ENCODE measurements at regions not wholly inside any gene's neighbourhood (a gene's known extent, or its start where the extent isn't known, plus 50 kb on each side); places are given as distances from the start of the nearest gene placed in this dataset.

DNA sequence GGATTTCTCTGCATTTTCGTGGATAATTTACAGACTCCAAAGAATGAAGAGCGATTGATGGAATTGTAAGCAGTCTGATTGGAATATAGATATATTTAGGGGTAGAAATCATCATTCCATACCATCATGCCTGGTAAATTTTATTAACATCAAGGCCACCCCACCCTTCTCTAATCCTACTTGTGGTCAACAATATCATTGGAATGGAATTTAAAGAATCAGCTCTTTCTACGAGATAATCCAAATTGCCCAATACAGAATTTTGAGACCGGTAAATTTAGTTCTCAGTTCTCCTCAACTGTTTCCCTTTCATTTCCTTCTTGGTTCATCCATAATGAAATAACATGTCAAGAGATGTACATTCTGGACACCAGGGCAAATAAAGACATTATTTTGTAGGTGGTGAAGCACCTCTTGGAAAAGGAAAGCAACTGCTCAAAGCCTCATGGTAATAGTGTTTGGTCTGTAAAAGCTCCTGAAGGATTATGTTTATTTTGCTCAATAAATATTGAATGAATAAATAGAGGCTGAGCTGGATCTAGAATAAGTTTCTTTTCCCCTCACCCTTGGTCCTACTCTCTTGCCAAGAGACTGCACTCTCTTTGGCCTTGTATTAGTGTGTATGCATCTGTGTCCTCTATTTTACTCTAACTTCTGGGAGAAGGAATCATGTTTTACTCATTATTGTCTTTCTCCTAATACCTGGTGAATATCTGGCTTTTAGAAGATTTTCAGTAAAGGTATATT lies 133.7 kb upstream of the BCL6 start:
- Mint-ChIP-seq H3K36me3 (ENCODE audit: low read depth) (no peaks in the 10 kb centered on the region), H3K27ac (no peak overlapping the region), H3K4me1 (ENCODE audit: low read depth) (no peaks in the 10 kb centered on the region), H3K27me3 (no peaks in the 10 kb centered on the region), H3K4me3 (no peak overlapping the region), H3K9me3 (no peaks in the 10 kb centered on the region)
- TF ChIP-seq, protein P1, sequence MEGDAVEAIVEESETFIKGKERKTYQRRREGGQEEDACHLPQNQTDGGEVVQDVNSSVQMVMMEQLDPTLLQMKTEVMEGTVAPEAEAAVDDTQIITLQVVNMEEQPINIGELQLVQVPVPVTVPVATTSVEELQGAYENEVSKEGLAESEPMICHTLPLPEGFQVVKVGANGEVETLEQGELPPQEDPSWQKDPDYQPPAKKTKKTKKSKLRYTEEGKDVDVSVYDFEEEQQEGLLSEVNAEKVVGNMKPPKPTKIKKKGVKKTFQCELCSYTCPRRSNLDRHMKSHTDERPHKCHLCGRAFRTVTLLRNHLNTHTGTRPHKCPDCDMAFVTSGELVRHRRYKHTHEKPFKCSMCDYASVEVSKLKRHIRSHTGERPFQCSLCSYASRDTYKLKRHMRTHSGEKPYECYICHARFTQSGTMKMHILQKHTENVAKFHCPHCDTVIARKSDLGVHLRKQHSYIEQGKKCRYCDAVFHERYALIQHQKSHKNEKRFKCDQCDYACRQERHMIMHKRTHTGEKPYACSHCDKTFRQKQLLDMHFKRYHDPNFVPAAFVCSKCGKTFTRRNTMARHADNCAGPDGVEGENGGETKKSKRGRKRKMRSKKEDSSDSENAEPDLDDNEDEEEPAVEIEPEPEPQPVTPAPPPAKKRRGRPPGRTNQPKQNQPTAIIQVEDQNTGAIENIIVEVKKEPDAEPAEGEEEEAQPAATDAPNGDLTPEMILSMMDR (IDR thresholded peaks at IDR 0.05): no peak
- intact Hi-C loops (cut with micrococcal nuclease): no loop called here
- ChIA-PET POLR2A (no interaction called here), CTCF (no interaction called here)
- DNase-seq: no peak
- ATAC-seq: no peak

DNA sequence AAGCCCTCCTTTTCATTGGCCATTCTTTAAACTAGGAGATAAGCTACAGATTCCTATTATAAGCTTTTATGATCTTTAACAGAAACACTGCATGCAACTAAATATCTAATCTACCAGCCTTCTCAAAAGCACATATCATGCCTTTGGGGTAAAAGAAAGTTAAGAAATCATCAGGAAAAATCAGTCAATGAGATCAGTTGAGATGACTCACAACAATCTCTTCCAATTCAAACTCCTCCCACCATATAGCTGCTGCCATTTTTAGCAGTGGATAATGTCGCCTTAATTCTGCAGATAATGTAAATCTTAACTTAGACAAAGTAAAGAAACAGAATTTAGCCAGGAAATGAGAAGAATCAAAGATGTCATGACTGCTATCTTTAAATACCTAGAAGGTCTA lies 135.2 kb upstream of the BCL6 start:
- intact Hi-C loops (cut with micrococcal nuclease): no loop called here
- H3K9me3 Mint-ChIP-seq: no peaks in the 10 kb centered on the region
- H3K4me1 Mint-ChIP-seq (ENCODE audit: low read depth): no peaks in the 10 kb centered on the region
- no peaks in the 10 kb centered on the region for H3K27me3 Mint-ChIP-seq
- H3K4me3 Mint-ChIP-seq: no peak overlapping the region
- ATAC-seq (no peak), DNase-seq (no peak)
- TF ChIP-seq, protein P1 (IDR thresholded peaks at IDR 0.05): no peak
- POLR2A ChIA-PET: interaction anchor here (1.4 kb wide), 1 partner anchor 89 kb away, joined by 5 read pairs; no protein-coding TSS in a partner anchor
- CTCF ChIA-PET: interaction anchor here (0.7 to 1.3 kb wide), 2 partner anchors 9 to 257 kb away, joined by 3 read pairs; no protein-coding TSS in a partner anchor
- no peak overlapping the region for H3K27ac Mint-ChIP-seq
- H3K36me3 Mint-ChIP-seq (ENCODE audit: low read depth): no peaks in the 10 kb centered on the region

DNA sequence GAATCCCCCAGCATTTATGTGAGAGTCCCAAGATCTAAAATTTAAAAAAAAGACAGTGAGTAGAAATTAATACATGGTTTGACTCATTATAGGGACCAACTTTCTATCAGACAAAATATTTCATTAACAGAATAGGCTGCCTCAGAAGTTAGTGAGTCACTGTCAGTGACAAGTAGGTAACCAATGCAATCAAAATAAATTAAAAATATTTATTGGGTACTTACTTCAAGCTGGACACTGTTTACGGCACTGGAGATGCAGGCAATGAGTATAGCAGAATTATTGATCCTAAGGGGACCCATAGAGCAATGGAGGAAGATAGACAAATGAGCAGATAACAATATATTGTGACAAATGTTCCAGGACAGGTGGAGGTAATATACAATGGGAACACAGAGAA lies 135.6 kb upstream of the BCL6 start:
- no peak for ATAC-seq
- no peaks in the 10 kb centered on the region for H3K4me1 Mint-ChIP-seq (ENCODE audit: low read depth)
- no peaks in the 10 kb centered on the region for H3K27me3 Mint-ChIP-seq
- ChIA-PET CTCF (interaction anchor here (0.7 to 1.3 kb wide), 2 partner anchors 9 to 256 kb away, joined by 3 read pairs; no protein-coding TSS in a partner anchor), POLR2A (interaction anchor here (0.7 to 1.4 kb wide), 2 partner anchors 9 to 89 kb away, joined by 4 to 5 read pairs; no protein-coding TSS in a partner anchor)
- no peak for DNase-seq
- intact Hi-C loops (cut with micrococcal nuclease): no loop called here
- no peak overlapping the region for H3K27ac Mint-ChIP-seq
- no peak overlapping the region for H3K4me3 Mint-ChIP-seq
- no peaks in the 10 kb centered on the region for H3K9me3 Mint-ChIP-seq
- TF ChIP-seq, protein P1 (IDR thresholded peaks at IDR 0.05): no peak
- H3K36me3 Mint-ChIP-seq (ENCODE audit: low read depth): no peaks in the 10 kb centered on the region

DNA sequence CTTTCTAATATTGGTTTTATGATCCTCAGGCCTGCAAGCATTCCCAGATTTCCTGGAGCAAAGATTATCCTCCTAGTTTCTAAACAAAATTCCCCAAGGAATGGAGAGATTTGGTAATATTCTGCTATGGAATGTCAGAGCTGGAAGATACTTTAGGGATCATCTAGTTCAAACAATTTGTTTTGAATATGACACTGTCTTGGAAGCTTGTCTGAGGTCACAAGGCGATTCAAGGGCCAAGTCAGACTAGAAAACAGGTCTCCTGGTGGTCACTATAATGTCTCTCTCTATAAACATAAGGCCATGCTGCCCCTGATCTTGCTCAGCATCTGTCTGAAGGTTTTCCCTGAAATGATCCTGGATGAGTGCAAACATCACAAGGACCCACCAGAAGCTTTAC lies 143.4 kb upstream of the BCL6 start:
- no peak overlapping the region for H3K27ac Mint-ChIP-seq
- peaks cover 5% of the 10 kb centered on the region for H3K4me1 Mint-ChIP-seq (ENCODE audit: low read depth)
- no peak for DNase-seq
- ATAC-seq: no peak
- H3K4me3 Mint-ChIP-seq: no peak overlapping the region
- POLR2A ChIA-PET: no interaction called here
- no peaks in the 10 kb centered on the region for H3K36me3 Mint-ChIP-seq (ENCODE audit: low read depth)
- intact Hi-C loops (cut with micrococcal nuclease): no loop called here
- CTCF ChIA-PET: interaction anchor here (1.0 kb wide), 1 partner anchor 12 kb away, joined by 3 read pairs; no protein-coding TSS in a partner anchor
- TF ChIP-seq, protein P1 (IDR thresholded peaks at IDR 0.05): no peak
- H3K9me3 Mint-ChIP-seq: no peaks in the 10 kb centered on the region
- H3K27me3 Mint-ChIP-seq: no peaks in the 10 kb centered on the region

DNA sequence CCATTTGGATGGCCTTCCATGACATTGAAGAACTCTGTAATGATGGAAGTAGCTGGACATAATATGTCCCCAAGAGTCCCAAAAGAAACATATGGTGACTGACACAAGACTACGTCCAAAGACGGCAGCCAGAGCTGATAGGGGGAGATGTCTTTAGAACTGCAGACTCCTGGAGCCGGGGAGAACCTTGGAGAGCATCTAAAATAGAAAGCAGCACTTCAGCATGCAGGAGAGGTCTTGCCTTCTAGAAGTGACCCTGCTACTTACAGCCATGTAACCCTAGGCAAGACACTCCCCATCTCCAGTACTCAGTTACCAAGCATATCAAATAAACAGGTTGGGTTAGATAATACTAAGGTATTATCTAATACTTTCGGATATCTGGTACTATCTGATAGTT lies 143.8 kb upstream of the BCL6 start:
- ATAC-seq (no peak), DNase-seq (no peak)
- TF ChIP-seq, protein P1 (IDR thresholded peaks at IDR 0.05): no peak
- POLR2A ChIA-PET: no interaction called here
- Mint-ChIP-seq H3K4me1 (ENCODE audit: low read depth) (peaks cover 5% of the 10 kb centered on the region), H3K27me3 (no peaks in the 10 kb centered on the region), H3K36me3 (ENCODE audit: low read depth) (no peaks in the 10 kb centered on the region), H3K9me3 (no peaks in the 10 kb centered on the region), H3K4me3 (no peak overlapping the region), H3K27ac (no peak overlapping the region)
- CTCF ChIA-PET: interaction anchor here (0.6 to 1.0 kb wide), 2 partner anchors 13 to 50 kb away, joined by 3 read pairs; no protein-coding TSS in a partner anchor
- intact Hi-C loops (cut with micrococcal nuclease): no loop called here

All from activated CD8-positive, alpha-beta T cell treated with anti-CD3 and anti-CD28 coated beads for 36 hours (primary cell).